Ammon's horn (tissue), 1 donor: ENCODE measurements at regions not wholly inside any gene's neighbourhood (a gene's known extent, or its start where the extent isn't known, plus 50 kb on each side); places are given as distances from the start of the nearest gene placed in this dataset.
"Not testable (repeated sequence)": the region's sequence is repeated elsewhere in the genome, so short reads cannot be mapped to it uniquely, and the experiment has no call there.

Source experiments
- DNase-seq: peaks from one replicate; pipeline ENCODE4 v3.0.0-alpha.2; 2016; ENCODE audit warnings: low spot score

DNA sequence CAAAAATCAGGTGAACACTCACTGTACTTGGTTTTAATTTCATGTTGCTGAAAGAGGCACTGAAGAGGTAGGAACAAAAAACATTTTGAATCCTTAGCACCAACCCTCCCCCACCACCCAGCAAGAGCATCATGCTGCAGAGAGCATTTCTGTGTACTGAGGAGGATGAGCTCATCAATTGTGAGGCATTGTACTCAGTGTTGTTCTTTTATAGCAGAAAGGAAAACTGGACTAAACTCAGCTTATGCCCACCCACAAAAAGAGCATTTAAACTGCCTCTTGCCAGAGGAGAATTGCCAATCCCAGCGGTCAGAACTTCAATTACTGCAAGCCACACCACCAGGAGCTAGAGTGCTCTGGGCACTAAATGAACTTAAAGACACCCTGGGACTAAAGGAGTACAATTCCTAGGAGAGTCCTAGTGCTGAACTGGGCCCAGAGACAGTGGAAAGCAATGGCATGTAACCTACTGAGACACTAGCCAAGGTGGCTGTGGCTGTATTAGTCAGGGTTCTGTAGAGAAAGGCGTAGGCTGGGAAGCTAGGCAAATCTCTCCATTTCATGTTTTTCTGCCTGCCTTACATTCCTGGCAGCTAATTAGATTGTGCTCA is 280.7 kb upstream of the KLHL4 start:
- DNase-seq, result peak; percentile 67

DNA sequence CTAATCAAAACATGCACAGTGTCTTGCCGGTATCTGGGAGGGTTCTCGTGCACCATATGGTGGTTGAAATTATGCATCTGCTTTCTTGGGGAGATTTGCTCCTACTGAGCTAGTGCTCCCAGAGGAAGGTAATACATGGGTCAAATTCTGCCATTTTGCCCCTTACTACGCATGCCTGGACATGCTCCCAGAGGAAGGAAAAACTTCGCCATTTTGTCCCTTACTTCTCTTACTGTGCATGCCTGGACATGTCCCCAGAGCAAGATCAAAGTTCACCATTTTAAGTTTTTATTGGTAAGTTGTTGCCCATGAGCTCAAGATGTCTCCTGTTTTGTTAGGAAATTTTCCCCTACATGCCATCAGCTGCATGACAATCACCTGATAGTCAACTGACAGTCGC is 252.1 kb upstream of the KLHL4 start:
- DNase-seq, result no peak

DNA sequence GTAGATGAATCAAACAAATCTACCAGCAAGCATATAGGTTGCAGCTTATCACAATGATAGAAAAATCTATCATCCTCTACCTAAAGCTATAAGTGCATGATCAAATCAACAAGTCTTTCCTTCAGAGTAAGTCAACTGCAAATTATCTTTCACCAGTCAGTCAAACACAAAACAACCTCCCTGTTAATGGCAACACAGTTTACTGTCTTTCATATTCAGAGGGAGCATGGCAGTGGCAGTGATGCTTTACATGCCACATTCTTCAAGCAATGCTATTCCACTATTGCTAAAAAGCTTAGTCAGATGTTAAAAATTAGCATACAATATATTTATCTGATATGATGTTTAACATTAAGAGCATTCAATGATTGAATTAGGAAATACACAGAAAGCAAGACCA is 245.1 kb upstream of the KLHL4 start:
- DNase-seq, result no peak

DNA sequence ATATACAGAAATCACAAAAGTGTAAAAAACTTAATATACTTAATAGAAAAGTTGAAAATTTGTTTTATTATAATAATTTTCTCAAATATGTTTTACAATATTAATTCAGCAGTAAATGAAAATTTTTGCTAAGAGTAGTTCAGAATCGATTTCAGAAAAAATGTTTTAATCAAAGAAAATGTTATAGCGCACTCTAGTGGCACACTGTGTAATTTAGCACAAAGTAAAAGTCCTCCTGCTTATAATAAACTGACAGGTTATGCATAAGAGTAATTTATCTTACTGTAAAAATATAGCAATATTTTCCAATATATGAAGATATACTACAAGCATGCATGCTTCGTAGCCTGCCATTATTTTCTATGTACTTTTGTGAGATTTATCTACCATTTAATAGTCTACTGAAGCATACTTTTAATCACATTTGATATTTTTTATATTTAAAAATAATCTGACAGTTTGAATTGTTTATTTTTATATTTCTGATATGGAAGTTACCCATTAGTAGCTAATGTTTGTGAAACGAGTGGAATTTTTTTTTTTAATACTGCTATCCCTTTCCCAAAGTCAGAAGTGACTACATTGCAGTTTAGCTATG is 217.9 kb upstream of the KLHL4 start:
- DNase-seq, result peak; percentile 11

DNA sequence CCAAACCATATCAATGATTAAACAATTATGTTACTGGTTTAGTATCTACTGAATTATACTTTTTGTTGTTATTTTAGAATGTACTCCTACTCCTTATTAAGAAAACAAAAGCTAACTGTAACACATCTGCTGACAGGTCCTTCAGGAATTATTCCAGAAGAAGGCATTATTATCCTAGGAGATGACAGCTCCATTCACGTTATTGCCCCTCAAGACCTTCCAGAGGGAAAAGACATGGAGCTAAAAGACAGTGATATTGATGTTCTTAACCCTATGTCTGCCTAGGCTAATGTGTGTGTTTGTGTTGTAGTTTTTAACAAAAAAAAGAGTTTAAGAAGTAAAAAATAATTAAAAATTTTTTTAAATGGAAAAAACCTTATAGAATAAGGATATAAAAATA is 206.8 kb upstream of the KLHL4 start:
- DNase-seq, result no peak

DNA sequence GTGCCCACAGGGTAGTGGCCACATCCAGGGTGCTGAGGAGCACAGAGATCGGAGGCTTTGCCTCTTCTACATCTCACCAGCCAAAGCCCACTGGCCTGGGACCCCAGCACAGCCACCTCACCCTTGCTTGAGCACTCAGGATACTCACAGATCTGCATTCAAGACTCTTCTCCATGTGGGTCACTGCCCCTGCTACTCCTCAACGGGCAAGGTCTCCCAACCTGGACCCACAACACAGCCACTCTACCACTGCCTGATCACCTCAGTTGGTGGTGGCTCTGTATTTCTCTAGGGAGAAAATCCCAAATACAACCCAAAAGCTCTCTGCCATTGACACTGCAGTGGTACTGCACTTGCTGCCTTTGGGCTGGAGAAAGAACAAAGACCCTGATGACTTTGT is 190.3 kb upstream of the KLHL4 start:
- no peak for DNase-seq

DNA sequence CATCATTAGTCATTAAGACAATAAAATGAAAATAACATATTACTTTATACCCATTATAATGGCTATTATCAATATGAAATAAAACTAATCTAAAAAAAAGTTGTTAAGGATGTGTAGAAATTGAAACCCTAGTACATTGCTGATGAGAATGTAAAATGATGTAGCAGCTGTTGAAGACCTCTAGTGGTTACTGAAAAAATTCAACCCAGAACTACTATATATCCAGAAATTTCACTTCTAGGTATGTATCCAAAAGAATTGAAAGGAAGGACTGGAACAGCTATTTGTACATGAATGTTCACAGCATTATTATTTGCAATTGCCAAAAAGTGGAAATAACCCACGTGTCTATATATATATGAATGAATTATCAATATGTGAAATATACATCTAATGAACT is 180.3 kb upstream of the KLHL4 start:
- DNase-seq, result no peak

DNA sequence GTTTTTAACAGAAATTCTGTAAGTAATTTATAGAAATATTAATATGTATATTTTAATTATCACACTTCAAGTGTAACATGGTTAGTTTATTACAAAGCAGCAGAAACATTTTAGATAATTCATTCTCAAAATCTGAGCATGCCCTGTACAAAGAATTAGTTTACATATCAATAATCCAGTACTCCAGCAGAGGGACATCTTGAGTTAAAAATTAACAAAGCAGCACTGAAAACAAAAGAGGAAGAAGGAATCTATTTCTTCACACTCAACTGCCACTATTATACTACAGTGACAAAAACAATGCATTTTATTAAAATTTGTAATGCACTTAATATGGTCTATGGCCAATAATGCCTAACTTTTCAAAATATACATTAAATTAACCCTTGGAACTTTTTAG is 179.1 kb upstream of the KLHL4 start:
- DNase-seq, result peak; percentile 3

DNA sequence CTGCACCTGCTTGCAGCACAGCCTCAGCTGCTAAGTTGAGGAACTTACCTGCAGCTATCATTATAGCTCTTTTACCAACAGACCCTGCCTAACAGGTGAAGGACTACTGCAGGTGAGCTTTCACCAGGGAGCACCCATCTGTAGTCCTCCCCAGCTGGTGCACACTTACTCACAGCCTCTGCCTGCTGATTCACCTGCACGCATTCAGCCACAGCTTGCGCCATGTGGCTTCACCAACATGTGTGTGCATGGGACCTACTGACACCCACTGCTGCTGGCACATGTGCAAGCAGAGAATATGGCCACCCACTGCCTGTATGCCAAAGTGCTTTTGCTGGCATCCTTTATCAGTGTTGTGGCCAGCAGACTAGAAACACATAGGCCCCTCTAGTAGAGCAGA is 146.7 kb upstream of the KLHL4 start:
- DNase-seq, result no peak

DNA sequence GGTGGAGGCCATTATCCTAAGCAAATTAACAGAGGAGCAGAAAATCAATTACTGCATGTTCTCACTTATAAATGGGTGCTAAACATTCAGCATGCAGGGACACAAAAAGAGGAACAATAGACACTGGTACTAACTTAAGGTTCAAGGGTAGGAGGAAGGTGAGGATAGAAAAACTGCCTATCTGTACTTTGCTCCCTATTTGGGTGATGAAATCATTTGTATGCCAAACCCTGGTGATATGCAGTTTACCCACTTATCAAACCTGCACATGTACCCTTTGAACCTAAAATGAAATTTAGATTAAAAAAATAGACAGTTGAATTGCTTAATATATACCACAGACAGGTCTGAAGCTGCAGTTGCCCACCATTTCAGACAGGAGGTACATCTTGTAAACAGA is 143.3 kb upstream of the KLHL4 start:
- no peak for DNase-seq

DNA sequence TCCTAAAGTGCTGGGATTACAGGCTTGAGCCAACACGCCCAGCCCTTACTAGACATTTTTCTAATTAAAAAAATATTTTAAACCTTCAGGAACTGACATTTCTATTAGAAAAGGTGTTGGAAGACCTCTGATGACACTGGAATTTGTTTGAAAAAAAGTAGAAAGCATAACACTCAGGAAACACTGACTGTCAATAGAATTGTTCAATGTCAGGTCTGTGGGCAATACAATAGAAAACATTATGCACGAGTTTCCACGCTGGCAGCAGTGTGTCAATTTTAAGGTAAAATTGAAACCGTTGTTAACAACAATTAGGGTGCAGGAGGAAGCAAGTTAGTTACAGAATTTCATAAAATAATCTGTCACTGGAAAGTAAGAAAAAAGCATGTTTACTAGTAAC is 140.7 kb upstream of the KLHL4 start:
- DNase-seq, result no peak

DNA sequence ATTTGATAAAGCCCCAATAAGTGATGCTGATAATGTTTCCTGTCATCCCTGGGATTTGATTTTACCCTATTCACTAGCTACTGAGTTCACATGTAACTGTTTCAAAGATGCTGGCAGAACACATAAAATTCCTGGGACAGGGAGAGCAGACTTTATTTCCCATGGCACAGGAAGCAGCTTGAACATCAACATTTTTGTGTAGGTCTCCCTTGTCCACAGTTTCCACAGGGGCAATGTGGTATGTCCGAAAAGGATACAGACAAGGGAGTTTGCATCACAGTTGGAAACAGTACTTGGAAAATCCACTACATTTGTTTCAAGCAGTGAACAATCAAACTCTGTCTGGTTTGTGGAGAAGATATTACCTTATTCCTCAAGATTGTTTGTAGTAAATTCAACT is 129.2 kb upstream of the KLHL4 start:
- DNase-seq, result no peak

DNA sequence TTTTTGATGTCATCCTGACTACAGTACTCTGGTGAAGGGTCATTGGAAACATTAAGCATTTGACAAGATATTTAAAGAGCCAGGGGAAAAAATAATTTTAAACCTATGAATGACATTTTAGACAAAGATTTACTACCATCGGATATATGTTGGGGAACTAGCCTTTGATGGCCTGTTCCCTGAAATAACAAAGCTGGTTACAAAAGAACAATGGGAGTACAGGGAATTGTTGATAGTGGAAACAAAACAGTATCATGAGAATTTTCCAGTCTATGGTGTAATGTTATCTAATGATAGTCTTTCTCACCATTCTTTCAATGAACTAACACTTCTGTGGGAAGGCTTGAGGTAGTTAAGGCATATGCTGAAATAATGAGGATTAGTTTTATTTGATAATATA is 125.9 kb upstream of the KLHL4 start:
- no peak for DNase-seq

DNA sequence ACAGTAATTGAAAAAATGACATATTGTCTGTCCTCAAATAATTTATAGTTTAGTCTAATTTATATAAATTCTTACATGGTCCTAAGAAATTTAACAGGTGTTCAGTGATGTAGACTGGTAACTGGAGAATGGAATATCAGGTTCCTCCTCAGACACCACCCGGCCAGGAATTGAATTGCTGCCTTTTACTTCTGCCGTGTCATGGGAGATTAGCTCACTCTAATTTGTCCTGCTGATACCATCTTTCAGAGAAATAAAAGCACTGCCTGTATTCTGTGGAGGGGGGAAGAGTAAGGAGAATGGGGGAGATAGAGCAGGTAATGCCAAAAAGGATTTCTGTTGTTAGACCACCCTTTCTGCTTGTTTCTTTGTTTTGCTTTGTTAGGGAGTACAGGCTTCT is 125.2 kb upstream of the KLHL4 start:
- no peak for DNase-seq

DNA sequence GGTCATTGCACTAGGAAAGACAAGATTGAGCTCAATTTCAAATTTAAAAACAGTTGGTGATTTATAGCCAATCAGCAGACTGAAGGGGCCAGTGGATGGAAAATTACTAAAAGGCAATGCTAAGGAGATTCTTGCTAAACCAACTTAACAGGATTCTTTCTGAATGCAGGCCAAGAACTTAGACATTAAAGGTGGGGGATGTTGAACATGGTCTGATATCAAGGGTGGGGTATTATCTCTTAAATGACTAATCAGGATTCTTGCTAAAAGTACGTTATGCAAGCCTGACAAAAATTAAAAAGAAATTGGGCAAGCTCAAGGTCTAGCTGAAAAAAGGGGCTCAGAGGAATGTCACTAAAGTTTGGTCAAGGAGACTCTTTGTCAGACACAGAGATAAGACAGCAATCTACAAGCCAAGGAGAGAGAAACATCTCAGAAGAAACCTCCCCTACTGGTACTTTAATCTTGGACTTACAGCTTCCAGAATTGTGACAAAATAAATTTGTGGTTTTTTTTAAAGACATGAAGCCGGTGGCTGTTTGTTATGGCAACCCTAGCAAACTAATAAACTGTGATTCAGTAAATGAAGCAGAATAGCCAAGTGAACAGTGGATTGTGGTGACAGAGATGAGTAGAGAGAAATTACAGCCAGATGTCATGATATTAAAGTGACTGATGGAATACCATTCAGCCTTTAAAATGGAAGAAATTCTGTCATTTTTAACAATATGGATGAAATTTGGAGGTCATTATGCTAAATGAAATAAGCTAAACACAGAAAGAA is 120.3 kb upstream of the KLHL4 start:
- DNase-seq, result no peak

DNA sequence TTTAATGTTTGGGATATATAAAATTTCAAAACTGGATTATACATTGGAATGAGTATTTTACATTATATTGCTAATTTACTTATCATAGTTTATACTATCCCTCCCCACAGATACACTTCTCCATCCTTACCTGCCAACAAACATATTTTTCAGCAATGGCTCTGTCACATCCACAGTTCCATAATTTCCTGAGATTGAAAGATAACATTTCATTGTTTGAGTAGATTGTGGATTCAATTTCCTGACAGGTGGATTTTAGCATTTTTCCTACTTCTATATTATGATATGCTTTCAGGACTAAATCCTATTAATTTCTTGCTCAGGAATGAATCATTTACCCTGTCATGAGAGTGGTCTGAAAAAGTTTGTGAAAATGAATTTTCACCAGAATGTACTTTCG is 115.3 kb upstream of the KLHL4 start:
- no peak for DNase-seq

DNA sequence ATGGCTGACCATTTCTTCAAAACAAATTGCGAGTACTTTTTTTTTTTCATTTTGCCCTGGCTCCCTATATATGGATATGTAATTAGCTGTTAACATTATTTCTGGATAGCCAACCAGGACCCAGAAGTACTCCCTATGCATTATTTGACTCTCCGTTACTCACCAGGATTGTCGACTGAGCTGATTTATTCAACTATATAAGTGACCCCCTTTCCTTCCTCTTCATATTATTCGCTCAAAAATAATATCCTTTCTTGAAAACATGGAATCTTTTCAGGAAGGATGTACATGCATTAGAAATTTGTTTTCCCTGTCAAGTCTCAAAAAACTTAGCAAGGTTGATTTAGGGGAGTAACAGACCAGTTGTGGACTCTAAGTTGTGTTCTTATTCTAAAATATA is 114.1 kb upstream of the KLHL4 start:
- DNase-seq, result no peak

DNA sequence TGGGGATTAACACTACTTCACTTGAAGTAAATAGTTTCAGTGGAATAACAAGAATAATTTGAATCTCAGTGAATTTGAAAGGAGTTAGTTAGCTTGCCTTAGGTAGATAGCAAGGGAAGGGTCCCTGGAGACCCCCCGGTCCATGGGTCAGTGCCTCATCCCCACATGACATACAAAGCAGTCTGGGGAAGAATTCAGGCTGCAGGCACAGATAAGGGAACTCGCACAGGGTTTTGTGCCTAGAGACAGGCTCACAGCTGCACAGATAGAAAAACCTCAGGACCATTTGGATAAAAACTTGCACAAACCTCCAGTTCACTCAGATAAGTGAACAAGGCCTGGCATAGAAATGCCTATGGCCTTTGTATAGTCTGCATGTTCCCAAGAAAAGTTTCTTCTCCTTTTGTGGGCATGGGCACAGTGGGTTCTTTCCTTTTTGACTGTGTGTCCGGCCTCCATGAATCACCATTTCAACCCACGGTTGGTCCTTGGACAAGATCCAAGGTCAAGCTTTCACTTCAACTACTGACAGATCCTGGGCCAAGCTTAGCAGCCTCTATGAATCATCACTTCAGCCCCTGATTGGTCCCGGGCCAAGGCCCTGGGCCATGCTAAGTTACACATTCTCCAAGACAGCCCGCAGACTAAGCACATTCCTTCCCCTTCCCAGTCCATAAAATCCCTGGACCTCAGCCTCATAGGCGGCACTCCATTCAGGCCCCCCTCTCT is 108.3 kb upstream of the KLHL4 start:
- DNase-seq, result peak; percentile 12

DNA sequence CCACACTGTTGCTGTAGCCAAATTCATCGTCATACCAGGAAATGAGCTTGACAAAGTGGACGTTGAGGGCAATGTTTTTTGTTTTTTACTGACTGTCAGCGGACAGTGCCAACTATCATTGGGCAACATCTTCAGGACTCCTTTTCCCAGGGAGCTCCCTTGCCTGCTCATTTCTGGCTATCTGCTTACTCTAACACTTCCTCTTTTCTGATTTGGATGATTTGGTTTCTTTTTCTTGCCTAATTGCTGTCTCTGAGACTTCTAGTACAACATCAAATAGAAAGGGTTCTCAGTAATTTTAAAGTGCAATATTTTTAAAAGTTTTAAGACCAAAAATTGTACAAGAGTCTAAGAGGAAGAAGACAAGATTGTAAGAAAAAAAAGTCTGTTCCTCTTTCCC is 92.0 kb upstream of the KLHL4 start:
- no peak for DNase-seq

DNA sequence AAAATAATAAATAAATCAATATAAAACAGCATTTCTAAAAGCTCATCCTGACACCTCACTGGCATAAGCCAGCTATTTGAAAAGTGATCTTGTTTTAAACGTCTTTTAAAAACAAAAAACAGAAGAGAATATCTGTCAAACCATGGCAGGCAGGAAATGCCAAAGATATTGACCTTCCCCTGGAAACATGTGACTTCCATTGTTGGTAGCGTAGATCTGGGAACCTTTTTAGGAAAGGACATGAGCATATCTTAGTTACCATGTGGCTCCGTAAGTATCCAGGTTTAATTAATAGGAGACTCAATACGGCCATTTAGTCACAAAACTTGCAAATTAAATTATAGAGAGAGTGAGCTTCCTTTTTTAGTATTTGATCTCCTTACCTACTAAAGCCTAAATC is 83.0 kb upstream of the KLHL4 start:
- no peak for DNase-seq

DNA sequence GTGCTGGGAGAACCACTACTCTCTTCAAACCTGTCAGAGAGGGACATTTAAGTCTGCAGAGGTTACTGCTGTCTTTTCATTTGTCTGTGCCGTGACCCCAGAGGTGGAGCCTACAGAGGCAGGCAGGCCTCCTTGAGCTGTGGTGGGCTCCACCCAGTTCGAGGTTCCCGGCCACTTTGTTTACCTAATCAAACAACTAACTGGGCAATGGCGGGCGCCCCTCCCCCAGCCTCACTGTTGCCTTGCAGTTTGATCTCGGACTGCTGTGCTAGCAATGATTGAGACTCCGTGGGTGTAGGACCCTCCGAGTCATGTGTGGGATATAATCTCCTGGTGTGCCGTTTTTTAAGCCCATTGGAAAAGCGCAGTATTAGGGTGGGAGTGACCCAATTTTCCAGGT is 69.0 kb upstream of the KLHL4 start:
- DNase-seq, result not testable (repeated sequence)

DNA sequence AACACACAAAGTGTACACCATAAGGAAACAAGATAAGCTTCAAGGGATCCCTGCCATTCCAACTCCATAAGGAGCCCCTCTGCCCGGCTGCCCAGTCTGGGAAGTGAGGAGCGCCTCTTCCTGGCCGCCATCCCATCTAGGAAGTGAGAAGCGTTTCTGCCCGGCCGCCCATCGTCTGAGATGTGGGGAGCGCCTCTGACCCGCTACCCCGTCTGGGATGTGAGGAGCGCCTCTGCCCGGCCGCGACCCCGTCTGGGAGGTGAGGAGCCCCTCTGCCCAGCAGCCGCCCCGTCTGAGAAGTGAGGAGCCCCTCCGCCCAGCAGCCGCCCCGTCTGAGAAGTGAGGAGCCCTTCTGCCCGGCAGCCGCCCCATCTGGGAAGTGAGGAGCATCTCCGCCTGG is 51.8 kb upstream of the KLHL4 start:
- DNase-seq, result not testable (repeated sequence)
